Prostate gland (tissue), 2 donors: ENCODE measurements at regions not wholly inside any gene's neighbourhood (a gene's known extent, or its start where the extent isn't known, plus 50 kb on each side); places are given as distances from the start of the nearest gene placed in this dataset.

Experiments
- CTCF ChIP-seq, 4 experiments: fragments of 200-600 bp in 2 of 4; fragments of 450-650 bp in 2 of 4; sonication (generic) in 2 of 4; IDR thresholded peaks; 1 replicate in 3 of 4; 2 replicates in 1 of 4; pipeline ENCODE4 v1.5.1; 2016 to 2019; ENCODE audit warnings: antibody characterized with exemption in 4 of 4, mild to moderate bottlenecking in 2 of 4, moderate library complexity in 2 of 4
- POLR2A ChIP-seq: fragments of 450-650 bp; IDR thresholded peaks from one replicate; pipeline ENCODE4 v1.6.1; 2016; ENCODE audit warnings: antibody characterized with exemption, mild to moderate bottlenecking

GRCh38 chr16:55130911-55131310 lies 193.1 kb upstream of the IRX6 start:
- TF ChIP-seq CTCF (IDR thresholded peaks at IDR 0.05) (no peak), POLR2A (no peak)
